CD8-positive, alpha-beta memory T cell (primary cell): ENCODE measurements at regions not wholly inside any gene's neighbourhood (a gene's known extent, or its start where the extent isn't known, plus 50 kb on each side); places are given as distances from the start of the nearest gene placed in this dataset.

Experiments
- CTCF ChIA-PET: fragments of 350-600 bp; sonication (Branson Sonifier 250); formaldehyde crosslinking; loops from one replicate; lab custom pipeline; 2021; ENCODE audit warnings: antibody characterized with exemption; lab: Charles Lee
- POLR2A ChIA-PET: fragments of 350-600 bp; sonication (Branson Sonifier 250); formaldehyde crosslinking; loops from one replicate; lab custom pipeline; 2021; ENCODE audit warnings: antibody characterized with exemption; lab: Charles Lee
- DNase-seq, 5 donors: peaks; one replicate each; pipeline versions ENCODE4 v3.0.0 to v3.0.0-alpha.2; 2020 to 2022; ENCODE audit warnings: mixed read lengths in 1 of 5
- H3K27ac ChIP-seq: one replicate; pipeline ENCODE4 v1.7.0; 2013; ENCODE audit warnings: low read depth, mild to moderate bottlenecking, low read length, moderate library complexity
- H3K27me3 ChIP-seq: 2 replicates; pipeline ENCODE4 v1.7.0; 2013; ENCODE audit warnings: low read length, mild to moderate bottlenecking; ENCODE audit not compliant: insufficient read depth, poor library complexity, severe bottlenecking
- H3K36me3 ChIP-seq: 2 replicates; pipeline ENCODE4 v1.7.0; 2013; ENCODE audit warnings: mild to moderate bottlenecking, low read length, moderate library complexity; ENCODE audit not compliant: insufficient read depth
- H3K4me1 ChIP-seq: 2 replicates; pipeline ENCODE4 v1.7.0; 2013; ENCODE audit warnings: mild to moderate bottlenecking, low read length, moderate library complexity; ENCODE audit not compliant: insufficient read depth
- H3K4me3 ChIP-seq: 2 replicates; pipeline ENCODE4 v1.7.0; 2013; ENCODE audit warnings: mild to moderate bottlenecking, low read length
- H3K9me3 ChIP-seq: 2 replicates; pipeline ENCODE4 v1.7.0; 2013; ENCODE audit warnings: mild to moderate bottlenecking, low read length
- H3K27ac Mint-ChIP-seq, 8 donors: one replicate each; pipeline ENCODE4 v1.8.0; 2020 to 2021; ENCODE audit warnings: mixed read lengths in 8 of 8, mild to moderate bottlenecking in 6 of 8, inconsistent platforms in 3 of 8, moderate library complexity in 3 of 8
- H3K27me3 Mint-ChIP-seq, 2 donors: one replicate each; pipeline ENCODE4 v1.8.0; 2020 to 2021; ENCODE audit warnings: mixed read lengths in 2 of 2, mild to moderate bottlenecking in 1 of 2, moderate library complexity in 1 of 2
- H3K36me3 Mint-ChIP-seq, 3 donors: one replicate each; pipeline ENCODE4 v1.8.0; 2020 to 2021; ENCODE audit warnings: mixed read lengths in 3 of 3, inconsistent platforms in 1 of 3, mild to moderate bottlenecking in 1 of 3
- H3K4me1 Mint-ChIP-seq, 3 donors: one replicate each; pipeline ENCODE4 v1.8.0; 2020 to 2021; ENCODE audit warnings: mixed read lengths in 3 of 3, inconsistent platforms in 1 of 3, mild to moderate bottlenecking in 1 of 3
- H3K4me3 Mint-ChIP-seq, 7 donors: one replicate each; pipeline ENCODE4 v1.8.0; 2020 to 2021; ENCODE audit warnings: mixed read lengths in 7 of 7, mild to moderate bottlenecking in 6 of 7, moderate library complexity in 4 of 7, inconsistent platforms in 2 of 7
- H3K9me3 Mint-ChIP-seq, 5 donors: one replicate each; pipeline ENCODE4 v1.8.0; 2020 to 2022; ENCODE audit warnings: mixed read lengths in 5 of 5, mild to moderate bottlenecking in 3 of 5, moderate library complexity in 2 of 5, inconsistent platforms in 1 of 5

- Mint-ChIP-seq H3K27ac (peak overlapping the region in 1 of 8 donors; percentile 34), H3K27me3 (peaks cover 4% of the 10 kb centered on the region in 2 donors), H3K9me3 (no peaks in the 10 kb centered on the region), H3K4me1 (peaks cover 6 to 8% (median 8%) of the 10 kb centered on the region in 3 donors), H3K36me3 (no peaks in the 10 kb centered on the region), H3K4me3 (no peak overlapping the region)
- DNase-seq, result no peak
- no peaks in the 10 kb centered on the region for H3K27me3 ChIP-seq
- H3K4me3 ChIP-seq, result no peak overlapping the region
- no peaks in the 10 kb centered on the region for H3K9me3 ChIP-seq
- no peak overlapping the region for H3K27ac ChIP-seq
- CTCF ChIA-PET, result no interaction called here
- H3K4me1 ChIP-seq, result no peaks in the 10 kb centered on the region
- H3K36me3 ChIP-seq, result no peaks in the 10 kb centered on the region
- POLR2A ChIA-PET, result no interaction called here
These were observed 121.9 kb upstream of the HAAO start for GRCh38 chr2:42914314-42914713.

GRCh38 chr2:42913280-42913878 is 121.0 kb upstream of the HAAO start:
- peak overlapping the region; percentile 17 for H3K27ac ChIP-seq
- POLR2A ChIA-PET, result no interaction called here
- H3K36me3 Mint-ChIP-seq, result no peaks in the 10 kb centered on the region
- peaks cover 1 to 9% of the 10 kb centered on the region in 2 donors for H3K27me3 Mint-ChIP-seq
- peaks cover 6 to 8% (median 8%) of the 10 kb centered on the region in 3 donors for H3K4me1 Mint-ChIP-seq
- no peaks in the 10 kb centered on the region for H3K9me3 ChIP-seq
- peak overlapping the region in 2 of 7 donors; percentile 22 to 47 for H3K4me3 Mint-ChIP-seq
- no peak overlapping the region for H3K4me3 ChIP-seq
- no peaks in the 10 kb centered on the region for H3K27me3 ChIP-seq
- CTCF ChIA-PET, result no interaction called here
- DNase-seq, result no peak
- no peaks in the 10 kb centered on the region for H3K36me3 ChIP-seq
- H3K27ac Mint-ChIP-seq, result peak overlapping the region in 1 of 8 donors; percentile 47
- H3K4me1 ChIP-seq, result no peaks in the 10 kb centered on the region
- no peaks in the 10 kb centered on the region for H3K9me3 Mint-ChIP-seq

GRCh38 chr2:42910645-42911405 is 118.4 kb upstream of the HAAO start:
- CTCF ChIA-PET, result interaction anchor here (0.7 kb wide), 1 partner anchor 666 kb away, joined by 3 read pairs; no protein-coding TSS in a partner anchor
- POLR2A ChIA-PET, result interaction anchor here (0.5 kb wide), 1 partner anchor 621 kb away, joined by 9 read pairs; no protein-coding TSS in a partner anchor

GRCh38 chr2:42909966-42910365 is 117.6 kb upstream of the HAAO start:
- H3K27ac Mint-ChIP-seq, result no peak overlapping the region
- no peak overlapping the region for H3K4me3 Mint-ChIP-seq
- peaks cover 5 to 6% (median 6%) of the 10 kb centered on the region in 3 donors for H3K4me1 Mint-ChIP-seq
- Histone ChIP-seq H3K9me3 (no peaks in the 10 kb centered on the region), H3K4me1 (no peaks in the 10 kb centered on the region), H3K27me3 (no peaks in the 10 kb centered on the region), H3K27ac (no peak overlapping the region), H3K36me3 (no peaks in the 10 kb centered on the region), H3K4me3 (no peak overlapping the region)
- H3K36me3 Mint-ChIP-seq, result no peaks in the 10 kb centered on the region
- H3K27me3 Mint-ChIP-seq, result peaks cover 4 to 19% of the 10 kb centered on the region in 2 donors
- no peaks in the 10 kb centered on the region for H3K9me3 Mint-ChIP-seq
- ChIA-PET CTCF (no interaction called here), POLR2A (no interaction called here)
- DNase-seq, result no peak

More at GRCh38 chr2:42910645-42911405, 118.4 kb upstream of the HAAO start:
- no peaks in the 10 kb centered on the region for H3K36me3 ChIP-seq
- Mint-ChIP-seq H3K36me3 (no peaks in the 10 kb centered on the region), H3K27me3 (peaks cover 4 to 15% of the 10 kb centered on the region in 2 donors), H3K27ac (no peak overlapping the region), H3K9me3 (no peaks in the 10 kb centered on the region), H3K4me1 (peaks cover 5 to 6% (median 6%) of the 10 kb centered on the region in 3 donors), H3K4me3 (no peak overlapping the region)
- no peak overlapping the region for H3K4me3 ChIP-seq
- no peaks in the 10 kb centered on the region for H3K27me3 ChIP-seq
- no peaks in the 10 kb centered on the region for H3K9me3 ChIP-seq
- no peak overlapping the region for H3K27ac ChIP-seq
- H3K4me1 ChIP-seq, result no peaks in the 10 kb centered on the region
- no peak for DNase-seq

GRCh38 chr2:42908518-42909200 is 116.3 kb upstream of the HAAO start:
- H3K4me1 ChIP-seq, result no peaks in the 10 kb centered on the region
- no peak for DNase-seq
- no peaks in the 10 kb centered on the region for H3K9me3 ChIP-seq
- H3K4me3 ChIP-seq, result no peak overlapping the region
- Mint-ChIP-seq H3K36me3 (no peaks in the 10 kb centered on the region), H3K27me3 (peaks cover 4 to 23% of the 10 kb centered on the region in 2 donors), H3K9me3 (no peaks in the 10 kb centered on the region), H3K4me3 (no peak overlapping the region), H3K4me1 (peaks cover 4 to 6% (median 4%) of the 10 kb centered on the region in 3 donors), H3K27ac (no peak overlapping the region)
- no peaks in the 10 kb centered on the region for H3K27me3 ChIP-seq
- CTCF ChIA-PET, result no interaction called here
- H3K36me3 ChIP-seq, result no peaks in the 10 kb centered on the region
- POLR2A ChIA-PET, result no interaction called here
- H3K27ac ChIP-seq, result no peak overlapping the region

- peaks cover 4 to 27% of the 10 kb centered on the region in 2 donors for H3K27me3 Mint-ChIP-seq
- ChIA-PET CTCF (no interaction called here), POLR2A (no interaction called here)
- H3K36me3 ChIP-seq, result no peaks in the 10 kb centered on the region
- H3K27ac Mint-ChIP-seq, result no peak overlapping the region
- peaks cover 0 to under 1% (median 0%) of the 10 kb centered on the region in 3 donors for H3K4me1 Mint-ChIP-seq
- no peak overlapping the region for H3K4me3 ChIP-seq
- no peak for DNase-seq
- no peaks in the 10 kb centered on the region for H3K9me3 ChIP-seq
- H3K27me3 ChIP-seq, result no peaks in the 10 kb centered on the region
- H3K27ac ChIP-seq, result no peak overlapping the region
- no peaks in the 10 kb centered on the region for H3K36me3 Mint-ChIP-seq
- H3K9me3 Mint-ChIP-seq, result no peaks in the 10 kb centered on the region
- no peaks in the 10 kb centered on the region for H3K4me1 ChIP-seq
- no peak overlapping the region for H3K4me3 Mint-ChIP-seq
These were observed 115.5 kb upstream of the HAAO start for GRCh38 chr2:42907835-42908234.

GRCh38 chr2:42906557-42907411 is 114.4 kb upstream of the HAAO start:
- POLR2A ChIA-PET, result no interaction called here
- Histone ChIP-seq H3K27me3 (no peaks in the 10 kb centered on the region), H3K27ac (no peak overlapping the region), H3K4me1 (no peaks in the 10 kb centered on the region), H3K36me3 (no peaks in the 10 kb centered on the region), H3K4me3 (no peak overlapping the region), H3K9me3 (no peaks in the 10 kb centered on the region)
- Mint-ChIP-seq H3K27ac (no peak overlapping the region), H3K36me3 (no peaks in the 10 kb centered on the region), H3K27me3 (peaks cover 4 to 27% of the 10 kb centered on the region in 2 donors), H3K4me1 (no peaks in the 10 kb centered on the region), H3K4me3 (no peak overlapping the region), H3K9me3 (no peaks in the 10 kb centered on the region)
- no peak for DNase-seq
- CTCF ChIA-PET, result no interaction called here
